Activated CD8-positive, alpha-beta memory T cell treated with anti-CD3 and anti-CD28 coated beads, Interleukin-2, amount 10 ng/mL, durations not matched to agents 7 days and 5 days (primary cell): ENCODE measurements at regions not wholly inside any gene's neighbourhood (a gene's known extent, or its start where the extent isn't known, plus 50 kb on each side); places are given as distances from the start of the nearest gene placed in this dataset.

Experiments used
- ATAC-seq: fragments of 150-1000 bp; cut with Tn5 transposase; one replicate; pipeline ENCODE4 v1.10.0; 2021; ENCODE audit warnings: moderate library complexity
- CTCF ChIA-PET: fragments of 350-600 bp; sonication (Branson Sonifier 250); formaldehyde crosslinking; loops from one replicate; lab custom pipeline; 2021; ENCODE audit warnings: antibody characterized with exemption; lab: Charles Lee
- DNase-seq: peaks from one replicate; pipeline ENCODE4 v3.0.0-alpha.2; 2020
- H3K27ac Mint-ChIP-seq: one replicate; pipeline ENCODE4 v1.8.0; 2021; ENCODE audit warnings: mild to moderate bottlenecking, mixed read lengths
- H3K27me3 Mint-ChIP-seq: one replicate; pipeline ENCODE4 v1.8.0; 2021; ENCODE audit warnings: mixed read lengths
- H3K36me3 Mint-ChIP-seq: one replicate; pipeline ENCODE4 v1.8.0; 2021; ENCODE audit warnings: mild to moderate bottlenecking, mixed read lengths
- H3K4me1 Mint-ChIP-seq: one replicate; pipeline ENCODE4 v1.8.0; 2021; ENCODE audit warnings: mixed read lengths
- H3K4me3 Mint-ChIP-seq: one replicate; pipeline ENCODE4 v1.8.0; 2021; ENCODE audit warnings: mild to moderate bottlenecking, moderate library complexity, mixed read lengths
- H3K9me3 Mint-ChIP-seq: one replicate; pipeline ENCODE4 v1.8.0; 2022; ENCODE audit warnings: low read depth, mixed read lengths

- Mint-ChIP-seq H3K27me3 (peaks cover 2% of the 10 kb centered on the region), H3K9me3 (no peaks in the 10 kb centered on the region), H3K27ac (no peak overlapping the region), H3K36me3 (no peaks in the 10 kb centered on the region), H3K4me1 (no peaks in the 10 kb centered on the region), H3K4me3 (no peak overlapping the region)
- DNase-seq: no peak
- ATAC-seq: no peak
- CTCF ChIA-PET: no interaction called here
These were observed 62.1 kb upstream of the ADGRA1 start for GRCh38 chr10:133025558-133026090.

GRCh38 chr10:133024704-133025557 lies 62.8 kb upstream of the ADGRA1 start:
- no peaks in the 10 kb centered on the region for H3K4me1 Mint-ChIP-seq
- no peak overlapping the region for H3K4me3 Mint-ChIP-seq
- no peaks in the 10 kb centered on the region for H3K9me3 Mint-ChIP-seq
- ATAC-seq: no peak
- no peak for DNase-seq
- peaks cover 2% of the 10 kb centered on the region for H3K27me3 Mint-ChIP-seq
- no peaks in the 10 kb centered on the region for H3K36me3 Mint-ChIP-seq
- CTCF ChIA-PET: no interaction called here
- H3K27ac Mint-ChIP-seq: no peak overlapping the region

GRCh38 chr10:133023216-133023843 lies 64.4 kb upstream of the ADGRA1 start:
- Mint-ChIP-seq H3K9me3 (no peaks in the 10 kb centered on the region), H3K4me3 (no peak overlapping the region), H3K27ac (no peak overlapping the region), H3K27me3 (no peaks in the 10 kb centered on the region), H3K4me1 (no peaks in the 10 kb centered on the region), H3K36me3 (no peaks in the 10 kb centered on the region)
- ATAC-seq (no peak), DNase-seq (no peak)
- CTCF ChIA-PET: no interaction called here

GRCh38 chr10:133022776-133023100 lies 65.0 kb upstream of the ADGRA1 start:
- DNase-seq (no peak), ATAC-seq (no peak)
- H3K4me3 Mint-ChIP-seq: no peak overlapping the region
- no peak overlapping the region for H3K27ac Mint-ChIP-seq
- CTCF ChIA-PET: no interaction called here
- no peaks in the 10 kb centered on the region for H3K36me3 Mint-ChIP-seq
- no peaks in the 10 kb centered on the region for H3K4me1 Mint-ChIP-seq
- H3K27me3 Mint-ChIP-seq: no peaks in the 10 kb centered on the region
- no peaks in the 10 kb centered on the region for H3K9me3 Mint-ChIP-seq

- no peak for ATAC-seq
- H3K27me3 Mint-ChIP-seq: no peaks in the 10 kb centered on the region
- H3K27ac Mint-ChIP-seq: no peak overlapping the region
- CTCF ChIA-PET: no interaction called here
- DNase-seq: no peak
- no peaks in the 10 kb centered on the region for H3K36me3 Mint-ChIP-seq
- no peaks in the 10 kb centered on the region for H3K9me3 Mint-ChIP-seq
- H3K4me1 Mint-ChIP-seq: no peaks in the 10 kb centered on the region
- no peak overlapping the region for H3K4me3 Mint-ChIP-seq
These were observed 65.6 kb upstream of the ADGRA1 start for GRCh38 chr10:133021963-133022775.

- no peaks in the 10 kb centered on the region for H3K36me3 Mint-ChIP-seq
- CTCF ChIA-PET: no interaction called here
- no peaks in the 10 kb centered on the region for H3K4me1 Mint-ChIP-seq
- no peak overlapping the region for H3K27ac Mint-ChIP-seq
- no peak overlapping the region for H3K4me3 Mint-ChIP-seq
- H3K27me3 Mint-ChIP-seq: no peaks in the 10 kb centered on the region
- no peaks in the 10 kb centered on the region for H3K9me3 Mint-ChIP-seq
- DNase-seq (no peak), ATAC-seq (no peak)
These were observed 66.4 kb upstream of the ADGRA1 start for GRCh38 chr10:133021116-133021962.

GRCh38 chr10:133020193-133020817 lies 67.4 kb upstream of the ADGRA1 start:
- DNase-seq (no peak), ATAC-seq (no peak)
- CTCF ChIA-PET: no interaction called here
- Mint-ChIP-seq H3K36me3 (no peaks in the 10 kb centered on the region), H3K27me3 (no peaks in the 10 kb centered on the region), H3K4me1 (no peaks in the 10 kb centered on the region), H3K4me3 (no peak overlapping the region), H3K9me3 (no peaks in the 10 kb centered on the region), H3K27ac (no peak overlapping the region)

GRCh38 chr10:133019651-133020050 lies 68.1 kb upstream of the ADGRA1 start:
- no peaks in the 10 kb centered on the region for H3K9me3 Mint-ChIP-seq
- CTCF ChIA-PET: no interaction called here
- no peak for DNase-seq
- H3K4me3 Mint-ChIP-seq: no peak overlapping the region
- no peaks in the 10 kb centered on the region for H3K36me3 Mint-ChIP-seq
- H3K27me3 Mint-ChIP-seq: no peaks in the 10 kb centered on the region
- ATAC-seq: no peak
- H3K27ac Mint-ChIP-seq: no peak overlapping the region
- no peaks in the 10 kb centered on the region for H3K4me1 Mint-ChIP-seq

GRCh38 chr10:133019191-133019590 lies 68.5 kb upstream of the ADGRA1 start:
- H3K36me3 Mint-ChIP-seq: no peaks in the 10 kb centered on the region
- H3K27ac Mint-ChIP-seq: no peak overlapping the region
- no peak for ATAC-seq
- no peak for DNase-seq
- no peaks in the 10 kb centered on the region for H3K27me3 Mint-ChIP-seq
- H3K4me1 Mint-ChIP-seq: no peaks in the 10 kb centered on the region
- H3K4me3 Mint-ChIP-seq: no peak overlapping the region
- CTCF ChIA-PET: no interaction called here
- no peaks in the 10 kb centered on the region for H3K9me3 Mint-ChIP-seq

GRCh38 chr10:133018491-133018890 lies 69.2 kb upstream of the ADGRA1 start:
- Mint-ChIP-seq H3K27me3 (no peaks in the 10 kb centered on the region), H3K36me3 (no peaks in the 10 kb centered on the region), H3K4me1 (no peaks in the 10 kb centered on the region), H3K27ac (no peak overlapping the region), H3K4me3 (no peak overlapping the region), H3K9me3 (no peaks in the 10 kb centered on the region)
- ATAC-seq (no peak), DNase-seq (no peak)
- CTCF ChIA-PET: no interaction called here

GRCh38 chr10:133017203-133017601 lies 70.5 kb upstream of the ADGRA1 start:
- Mint-ChIP-seq H3K27me3 (no peaks in the 10 kb centered on the region), H3K36me3 (no peaks in the 10 kb centered on the region), H3K4me1 (no peaks in the 10 kb centered on the region), H3K4me3 (no peak overlapping the region), H3K9me3 (no peaks in the 10 kb centered on the region), H3K27ac (no peak overlapping the region)
- no peak for ATAC-seq
- CTCF ChIA-PET: no interaction called here
- no peak for DNase-seq

- Mint-ChIP-seq H3K4me1 (no peaks in the 10 kb centered on the region), H3K27ac (no peak overlapping the region), H3K27me3 (no peaks in the 10 kb centered on the region), H3K9me3 (no peaks in the 10 kb centered on the region), H3K36me3 (no peaks in the 10 kb centered on the region), H3K4me3 (no peak overlapping the region)
- no peak for DNase-seq
- ATAC-seq: no peak
- CTCF ChIA-PET: no interaction called here
These were observed 71.1 kb upstream of the ADGRA1 start for GRCh38 chr10:133016493-133017202.
